Peyer's patch (tissue), 4 donors: ENCODE measurements at regions not wholly inside any gene's neighbourhood (a gene's known extent, or its start where the extent isn't known, plus 50 kb on each side); places are given as distances from the start of the nearest gene placed in this dataset.

Source experiments
- DNase-seq, 3 donors: peaks; one replicate each; pipeline ENCODE4 v3.0.0-alpha.2; 2017 to 2019
- H3K27ac ChIP-seq, 4 donors: fragments of 200-600 bp; sonication (generic); one replicate each; pipeline ENCODE4 v1.5.1; 2016 to 2019
- H3K27me3 ChIP-seq, 2 donors: fragments of 200-600 bp; sonication (generic); one replicate each; pipeline ENCODE4 v1.5.1; 2019
- H3K36me3 ChIP-seq, 3 donors: fragments of 200-600 bp; sonication (generic); one replicate each; pipeline ENCODE4 v1.5.1; 2016 to 2019
- H3K4me1 ChIP-seq, 4 donors: fragments of 200-600 bp; sonication (generic); one replicate each; pipeline ENCODE4 v1.5.1; 2016 to 2019
- H3K4me3 ChIP-seq, 4 donors: fragments of 200-600 bp; sonication (generic); 1 replicate in 3 of 4; 2 replicates in 1 of 4; pipeline ENCODE4 v1.5.1; 2016 to 2019; ENCODE audit warnings: mild to moderate bottlenecking in 1 of 4
- H3K9me3 ChIP-seq, 4 donors: fragments of 200-600 bp; sonication (generic); one replicate each; pipeline ENCODE4 v1.5.1; 2016 to 2019; ENCODE audit warnings: mild to moderate bottlenecking in 1 of 4
- POLR2A ChIP-seq, 2 donors: fragments of 450-650 bp; IDR thresholded peaks; one replicate each; pipeline ENCODE4 v1.5.1; 2017; ENCODE audit warnings: antibody characterized with exemption in 2 of 2, mild to moderate bottlenecking in 2 of 2, moderate library complexity in 2 of 2
- TF ChIP-seq, protein P1 (sequence below), 6 experiments: fragments of 450-650 bp in 4 of 6; fragments of 200-600 bp in 2 of 6; sonication (generic) in 1 of 6; IDR thresholded peaks; one replicate each; pipeline ENCODE4 v1.5.1; 2017 to 2019; ENCODE audit warnings: antibody characterized with exemption in 6 of 6, mild to moderate bottlenecking in 3 of 6, moderate library complexity in 1 of 6

DNA sequence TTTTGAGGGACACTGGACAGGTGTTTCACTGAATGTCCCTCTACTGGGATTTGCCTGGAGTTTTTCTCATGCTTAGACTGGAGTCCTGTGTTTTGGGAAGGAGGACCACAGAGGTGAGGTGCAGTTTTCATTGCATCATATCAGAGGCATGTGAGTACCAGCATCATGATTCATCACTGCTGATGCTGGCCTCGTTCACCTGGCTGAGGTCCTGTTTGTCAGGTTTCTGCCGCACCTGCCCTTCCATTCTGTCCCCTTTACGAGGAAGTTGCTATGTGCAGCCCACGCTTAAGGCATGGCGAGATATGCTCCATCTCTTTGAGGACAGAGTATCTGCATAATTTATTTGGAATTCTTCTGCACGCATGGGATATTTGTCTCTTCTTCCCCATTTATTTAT, 162.1 kb downstream of the TENT4A start:
- TF ChIP-seq, protein P1, sequence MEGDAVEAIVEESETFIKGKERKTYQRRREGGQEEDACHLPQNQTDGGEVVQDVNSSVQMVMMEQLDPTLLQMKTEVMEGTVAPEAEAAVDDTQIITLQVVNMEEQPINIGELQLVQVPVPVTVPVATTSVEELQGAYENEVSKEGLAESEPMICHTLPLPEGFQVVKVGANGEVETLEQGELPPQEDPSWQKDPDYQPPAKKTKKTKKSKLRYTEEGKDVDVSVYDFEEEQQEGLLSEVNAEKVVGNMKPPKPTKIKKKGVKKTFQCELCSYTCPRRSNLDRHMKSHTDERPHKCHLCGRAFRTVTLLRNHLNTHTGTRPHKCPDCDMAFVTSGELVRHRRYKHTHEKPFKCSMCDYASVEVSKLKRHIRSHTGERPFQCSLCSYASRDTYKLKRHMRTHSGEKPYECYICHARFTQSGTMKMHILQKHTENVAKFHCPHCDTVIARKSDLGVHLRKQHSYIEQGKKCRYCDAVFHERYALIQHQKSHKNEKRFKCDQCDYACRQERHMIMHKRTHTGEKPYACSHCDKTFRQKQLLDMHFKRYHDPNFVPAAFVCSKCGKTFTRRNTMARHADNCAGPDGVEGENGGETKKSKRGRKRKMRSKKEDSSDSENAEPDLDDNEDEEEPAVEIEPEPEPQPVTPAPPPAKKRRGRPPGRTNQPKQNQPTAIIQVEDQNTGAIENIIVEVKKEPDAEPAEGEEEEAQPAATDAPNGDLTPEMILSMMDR (IDR thresholded peaks at IDR 0.05): no peak
- no peak for TF ChIP-seq POLR2A (IDR thresholded peaks at IDR 0.05)
- DNase-seq: no peak

DNA sequence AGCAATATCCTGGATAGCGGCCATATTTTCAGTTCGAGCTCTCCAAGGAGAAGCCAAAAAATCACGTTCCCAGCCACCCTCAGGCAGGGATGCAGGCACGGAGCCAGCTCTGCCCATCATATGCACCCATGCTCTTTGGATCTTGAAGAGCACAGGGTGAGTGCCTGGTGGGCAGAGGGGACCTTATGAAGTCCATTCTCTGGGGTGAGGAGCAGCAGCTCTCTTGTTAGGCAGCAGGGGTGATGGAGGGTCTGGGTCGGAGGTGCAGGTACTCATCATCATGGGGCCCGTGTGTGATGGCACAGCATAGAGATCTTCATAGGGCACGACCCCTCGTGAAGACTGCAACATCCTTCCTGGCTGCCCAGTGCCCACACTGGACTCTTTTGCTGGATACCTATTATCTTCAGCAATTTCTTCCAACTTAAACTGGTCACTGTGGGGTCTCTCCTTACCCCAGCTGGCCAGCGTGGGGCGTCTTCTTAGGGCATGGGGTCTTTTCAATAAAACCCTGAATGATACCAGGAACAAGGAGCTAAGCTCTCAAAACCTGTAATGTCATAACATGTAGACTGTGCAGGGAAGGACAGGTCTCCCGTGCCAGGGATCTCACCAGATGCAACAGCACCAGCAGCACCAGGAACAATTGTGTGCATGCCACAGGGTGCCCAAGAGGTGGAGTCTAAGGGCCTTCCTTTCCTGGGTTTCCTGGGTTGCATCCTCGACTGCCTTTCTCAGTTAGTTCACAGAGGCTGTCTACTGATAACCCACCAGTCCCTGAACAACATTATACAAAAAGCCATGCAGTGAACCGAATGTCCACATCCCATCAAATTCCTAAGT, 165.0 kb downstream of the TENT4A start:
- Histone ChIP-seq H3K27ac (no peak overlapping the region), H3K36me3 (no peaks in the 10 kb centered on the region), H3K4me3 (no peak overlapping the region), H3K4me1 (no peaks in the 10 kb centered on the region), H3K9me3 (no peaks in the 10 kb centered on the region), H3K27me3 (no peaks in the 10 kb centered on the region)
- no peak for TF ChIP-seq POLR2A (IDR thresholded peaks at IDR 0.05)
- TF ChIP-seq, protein P1 (IDR thresholded peaks at IDR 0.05): no peak
- no peak for DNase-seq

More for the DNA sequence above, 162.1 kb downstream of the TENT4A start:
- Histone ChIP-seq H3K4me3 (no peak overlapping the region), H3K4me1 (no peaks in the 10 kb centered on the region), H3K36me3 (no peaks in the 10 kb centered on the region), H3K9me3 (no peaks in the 10 kb centered on the region), H3K27ac (no peak overlapping the region), H3K27me3 (no peaks in the 10 kb centered on the region)

DNA sequence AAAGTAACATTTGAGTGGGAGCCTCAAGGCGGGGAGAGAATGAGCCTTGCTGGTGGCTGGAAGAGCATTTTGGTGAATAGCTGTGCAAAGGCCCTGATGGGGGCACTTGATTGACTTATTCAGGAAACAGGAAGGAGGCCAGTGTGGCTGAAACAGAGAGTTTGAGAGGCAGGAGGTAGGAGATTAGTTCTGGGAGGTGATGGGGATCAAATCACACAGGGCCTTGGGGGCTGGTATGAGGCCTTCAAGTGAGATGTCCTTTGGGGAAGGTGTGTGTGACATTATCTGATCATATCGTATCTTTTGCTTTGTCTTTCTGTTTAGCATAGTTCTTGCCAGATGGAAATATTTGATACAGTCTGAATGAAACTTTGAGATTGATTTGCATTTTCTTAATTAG, 172.3 kb downstream of the TENT4A start:
- no peaks in the 10 kb centered on the region for H3K36me3 ChIP-seq
- H3K9me3 ChIP-seq: peaks cover 0 to 14% (median 4%) of the 10 kb centered on the region in 4 donors
- H3K27ac ChIP-seq: no peak overlapping the region
- TF ChIP-seq, protein P1 (IDR thresholded peaks at IDR 0.05): no peak
- TF ChIP-seq POLR2A (IDR thresholded peaks at IDR 0.05): no peak
- no peak overlapping the region for H3K4me3 ChIP-seq
- no peaks in the 10 kb centered on the region for H3K4me1 ChIP-seq
- no peaks in the 10 kb centered on the region for H3K27me3 ChIP-seq
- DNase-seq: no peak

DNA sequence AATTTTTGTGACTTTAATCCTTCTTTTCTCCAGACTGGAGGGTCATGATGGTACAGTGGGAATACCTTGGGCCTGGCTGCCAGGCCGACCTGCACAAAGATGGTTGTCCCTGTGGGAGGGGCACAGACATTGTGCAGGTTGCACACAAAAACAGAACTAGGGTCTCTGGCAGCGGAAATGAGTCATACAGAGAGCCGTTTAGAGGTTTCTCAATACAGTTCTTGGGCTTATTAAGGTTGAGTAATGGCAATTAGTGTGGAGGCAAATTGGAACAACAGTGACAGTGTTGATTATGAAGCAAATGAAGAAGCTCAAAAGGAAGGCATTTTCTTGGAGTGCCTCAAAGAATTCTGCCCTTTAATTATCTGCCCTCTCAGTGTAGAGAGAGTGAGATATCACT, 173.6 kb downstream of the TENT4A start:
- peaks cover 0 to 14% (median 4%) of the 10 kb centered on the region in 4 donors for H3K9me3 ChIP-seq
- DNase-seq: no peak
- no peak for TF ChIP-seq POLR2A (IDR thresholded peaks at IDR 0.05)
- TF ChIP-seq, protein P1 (IDR thresholded peaks at IDR 0.05): no peak
- no peaks in the 10 kb centered on the region for H3K36me3 ChIP-seq
- no peaks in the 10 kb centered on the region for H3K27me3 ChIP-seq
- no peaks in the 10 kb centered on the region for H3K4me1 ChIP-seq
- H3K4me3 ChIP-seq: no peak overlapping the region
- H3K27ac ChIP-seq: no peak overlapping the region

DNA sequence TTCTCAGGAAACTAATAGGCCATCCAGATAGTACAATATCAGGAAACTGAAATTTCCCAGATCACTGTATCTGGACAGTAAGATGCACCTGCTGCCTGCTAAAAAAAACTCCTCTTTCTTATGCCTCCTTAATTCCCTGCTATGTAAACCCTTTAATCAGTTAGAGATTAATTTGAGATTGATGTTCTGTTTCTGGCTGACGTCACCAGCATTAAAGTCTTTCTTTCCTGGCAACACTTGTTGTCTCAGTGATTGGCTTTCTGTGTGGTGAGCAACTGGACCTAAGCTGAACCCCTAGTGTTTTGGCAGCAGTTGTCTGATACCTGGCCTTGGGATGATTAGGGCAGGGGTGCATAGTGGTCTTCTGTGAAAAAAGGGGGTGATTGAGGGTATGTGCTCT, 175.8 kb downstream of the TENT4A start:
- DNase-seq: no peak
- TF ChIP-seq, protein P1 (IDR thresholded peaks at IDR 0.05): no peak
- TF ChIP-seq POLR2A (IDR thresholded peaks at IDR 0.05): no peak
- H3K27me3 ChIP-seq: no peaks in the 10 kb centered on the region
- no peak overlapping the region for H3K4me3 ChIP-seq
- H3K36me3 ChIP-seq: no peaks in the 10 kb centered on the region
- no peaks in the 10 kb centered on the region for H3K4me1 ChIP-seq
- no peak overlapping the region for H3K27ac ChIP-seq
- peaks cover 0 to 14% (median 4%) of the 10 kb centered on the region in 4 donors for H3K9me3 ChIP-seq
